GM12892 (cell line): ENCODE measurements at regions not wholly inside any gene's neighbourhood (a gene's known extent, or its start where the extent isn't known, plus 50 kb on each side); places are given as distances from the start of the nearest gene placed in this dataset.

Experiments
- POLR2A ChIP-seq: IDR thresholded peaks from 2 replicates; pipeline ENCODE4 v1.6.1; 2011; ENCODE audit warnings: low read depth, low read length, control low read depth
- POLR2AphosphoS5 ChIP-seq: IDR thresholded peaks from 2 replicates; pipeline ENCODE4 v1.6.1; 2011; ENCODE audit warnings: low read depth, low read length, control low read depth

DNA sequence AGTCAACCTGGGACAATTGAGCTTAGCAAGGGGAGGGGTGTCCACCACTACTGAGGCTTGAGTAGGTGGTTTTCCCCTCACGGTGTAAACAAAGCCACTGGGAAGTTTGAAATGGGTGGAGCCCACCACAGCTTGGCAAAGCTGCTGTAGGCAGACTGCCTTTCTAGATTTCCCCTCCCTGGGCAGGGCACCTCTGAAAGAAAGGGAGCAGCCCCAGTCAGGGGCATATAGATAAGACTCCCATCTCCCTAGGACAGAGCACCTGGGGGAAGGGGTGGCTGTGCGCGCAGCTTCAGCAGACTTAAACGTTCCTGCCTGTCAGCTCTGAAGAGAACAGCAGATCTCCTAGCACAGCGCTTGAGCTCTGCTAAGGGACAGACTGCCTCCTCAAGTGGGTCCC lies 758.4 kb downstream of the LTN1 start:
- TF ChIP-seq POLR2A = no peak
- TF ChIP-seq POLR2AphosphoS5 = no peak
